HG03196 (cell line): ENCODE measurements at regions not wholly inside any gene's neighbourhood (a gene's known extent, or its start where the extent isn't known, plus 50 kb on each side); places are given as distances from the start of the nearest gene placed in this dataset.

ENCODE experiments used
- ATAC-seq: cut with Tn5 transposase; IDR thresholded peaks from one replicate; pipeline ENCODE4 v1.9.1; 2021; ENCODE audit not compliant: unreplicated experiment

DNA sequence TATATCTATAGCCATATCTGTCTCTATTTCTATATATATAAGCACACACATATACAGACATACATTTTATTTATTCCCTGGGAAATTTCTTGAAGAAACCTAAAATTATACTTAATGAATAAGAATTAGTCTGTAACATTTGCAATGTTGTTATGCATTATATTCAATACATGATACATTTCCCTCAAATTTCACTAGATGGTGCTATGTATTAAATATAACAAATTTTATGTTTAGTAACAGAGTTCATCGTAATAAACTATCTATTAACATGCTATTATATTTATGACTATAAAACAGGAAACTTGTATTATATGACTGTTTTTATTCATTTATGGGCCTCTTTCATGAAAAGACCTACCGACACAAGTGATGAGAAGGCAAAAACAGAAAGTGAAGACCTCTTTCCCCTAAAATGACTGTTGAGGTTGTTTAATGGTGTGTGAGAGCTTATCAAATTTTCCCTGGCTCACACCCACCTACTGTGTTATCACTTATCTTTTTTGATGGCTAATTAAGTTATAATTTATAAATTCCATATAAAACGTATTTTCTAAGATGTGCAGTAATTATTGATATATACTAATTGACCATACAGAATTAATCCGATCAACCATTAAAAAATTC, 881.9 kb downstream of the SLITRK6 start:
- ATAC-seq = no peak

DNA sequence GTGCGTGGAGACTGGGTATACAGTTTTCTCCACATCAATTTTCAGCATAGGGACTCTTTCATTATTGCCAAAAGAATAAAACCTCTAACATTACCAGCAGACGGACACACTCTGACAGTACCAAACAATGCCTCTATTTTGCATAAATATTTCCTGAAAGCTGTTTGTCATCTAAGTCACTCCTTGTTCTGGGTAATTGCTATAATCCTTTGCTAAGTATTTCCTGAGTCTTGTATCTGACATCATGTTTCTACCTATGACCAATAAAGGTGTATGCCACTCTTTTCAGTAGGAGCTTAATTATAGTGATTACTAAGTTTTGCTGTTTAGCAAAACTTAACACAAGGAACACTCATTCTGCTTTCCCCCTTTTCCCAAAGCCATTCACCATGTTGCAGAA, 886.5 kb downstream of the SLITRK6 start:
- ATAC-seq = no peak

- ATAC-seq = no peak
These were observed 888.8 kb downstream of the SLITRK6 start for GRCh38 chr13:84910423-84910822.

DNA sequence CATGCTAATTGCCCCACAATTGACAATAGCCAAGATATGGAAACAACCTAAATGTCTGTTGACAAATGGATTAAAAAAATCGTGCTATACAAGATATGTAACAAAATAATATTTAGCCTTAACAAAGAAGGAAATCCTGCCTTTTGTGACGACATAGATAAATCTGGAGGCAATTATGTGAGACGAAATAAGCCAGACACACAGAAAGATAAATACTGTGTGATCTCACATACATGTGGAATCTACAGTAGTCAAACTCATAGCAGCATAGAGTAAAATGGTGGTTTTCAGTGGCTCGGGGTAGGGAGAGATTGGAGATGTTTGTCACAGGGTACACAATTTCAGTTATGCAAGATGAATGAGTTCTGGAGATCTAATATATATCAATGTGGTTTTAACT, 895.8 kb downstream of the SLITRK6 start:
- no peak for ATAC-seq

GRCh38 chr13:84902243-84902642, 897.0 kb downstream of the SLITRK6 start:
- no peak for ATAC-seq

- no peak for ATAC-seq
These were observed 903.1 kb downstream of the SLITRK6 start for GRCh38 chr13:84896128-84896527.

DNA sequence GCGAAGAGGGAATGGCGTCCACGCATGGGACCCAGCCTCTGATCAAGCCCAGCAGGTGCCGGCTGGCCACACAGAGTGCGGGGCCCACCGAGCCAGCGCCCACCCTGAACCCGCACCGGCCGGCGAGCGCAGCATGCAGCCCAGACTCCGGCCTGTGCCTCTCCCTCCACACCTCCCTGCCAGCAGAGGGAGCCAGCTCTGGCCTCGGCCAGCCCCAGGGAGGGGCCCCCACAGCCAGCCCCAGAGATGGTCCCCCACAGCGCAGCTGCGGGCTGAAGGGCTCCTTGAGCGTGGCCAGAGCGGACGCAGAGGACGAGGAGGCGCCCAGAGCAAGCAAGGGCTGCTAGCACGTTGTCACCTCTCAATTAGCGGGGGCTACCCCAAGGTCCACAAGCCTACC, 904.5 kb downstream of the SLITRK6 start:
- ATAC-seq = no peak

- ATAC-seq = no peak
These were observed 913.4 kb downstream of the SLITRK6 start for GRCh38 chr13:84885868-84886267.

GRCh38 chr13:84873951-84874350, 925.3 kb downstream of the SLITRK6 start:
- ATAC-seq = no peak

- ATAC-seq = no peak
These were observed 929.0 kb downstream of the SLITRK6 start for GRCh38 chr13:84870190-84870589.

- no peak for ATAC-seq
These were observed 932.0 kb downstream of the SLITRK6 start for GRCh38 chr13:84867246-84867645.

DNA sequence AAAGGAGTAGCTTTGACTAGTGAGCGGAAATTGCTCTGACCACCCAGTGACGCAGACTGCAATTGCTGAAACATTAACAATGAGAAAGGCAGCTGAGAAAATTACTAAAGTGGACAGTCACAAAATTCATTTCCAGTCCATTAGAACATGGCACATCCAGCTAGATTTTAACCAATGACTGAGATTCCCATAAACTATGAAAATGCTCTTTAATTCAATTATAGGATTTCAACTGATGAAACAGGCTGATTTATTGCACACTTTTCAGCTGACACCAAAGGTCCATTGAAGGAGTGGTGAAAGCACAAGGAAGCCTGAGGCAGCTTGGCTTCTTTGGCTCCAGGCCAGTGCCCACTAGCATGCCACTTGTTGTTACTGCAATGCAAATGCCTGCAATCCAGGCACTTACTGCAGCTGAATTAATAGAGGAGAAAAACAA, 933.4 kb downstream of the SLITRK6 start:
- no peak for ATAC-seq

- no peak for ATAC-seq
These were observed 934.9 kb downstream of the SLITRK6 start for GRCh38 chr13:84864341-84864740.

- ATAC-seq = no peak
These were observed 952.1 kb downstream of the SLITRK6 start for GRCh38 chr13:84847107-84847506.

GRCh38 chr13:84845907-84846619, 953.2 kb downstream of the SLITRK6 start:
- no peak for ATAC-seq

GRCh38 chr13:84844473-84844872, 954.7 kb downstream of the SLITRK6 start:
- ATAC-seq = no peak

DNA sequence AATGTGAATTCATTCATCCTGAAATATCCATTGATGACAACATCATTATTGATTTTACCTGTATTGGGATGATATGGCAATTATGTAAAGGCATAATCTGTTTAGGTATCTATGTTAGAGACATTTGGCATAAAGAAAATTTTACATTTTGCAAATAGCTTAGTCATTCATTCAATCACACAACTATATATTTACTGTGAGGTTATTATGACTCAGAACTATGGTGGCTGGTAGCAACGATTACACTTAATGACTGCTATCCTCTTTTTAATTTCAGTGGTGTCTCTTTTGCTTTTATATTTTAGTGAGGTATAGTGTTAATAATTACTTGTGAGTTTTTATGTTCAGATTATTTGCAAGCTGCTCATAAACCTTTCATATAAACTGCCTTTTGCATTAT, 955.9 kb downstream of the SLITRK6 start:
- no peak for ATAC-seq

DNA sequence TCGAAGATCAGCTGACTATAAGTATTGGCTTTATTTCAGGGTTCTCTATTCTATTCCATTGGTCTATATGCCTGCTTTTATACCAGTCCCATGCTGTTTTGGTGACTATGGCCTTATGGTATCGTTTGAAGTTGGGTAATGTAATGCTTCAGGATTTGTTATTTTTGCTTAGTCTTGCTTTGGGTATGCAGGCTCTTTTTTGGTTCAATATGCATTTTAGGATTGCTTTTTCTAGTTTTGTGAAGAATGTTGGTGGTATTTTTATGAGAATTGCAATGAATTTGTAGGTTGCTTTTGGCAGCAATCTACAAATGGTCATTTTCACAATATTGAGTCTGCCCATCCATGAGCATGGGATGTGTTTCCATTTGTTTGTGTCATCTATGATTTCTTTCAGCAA, 951.9 kb upstream of the SLITRK1 start:
- no peak for ATAC-seq

DNA sequence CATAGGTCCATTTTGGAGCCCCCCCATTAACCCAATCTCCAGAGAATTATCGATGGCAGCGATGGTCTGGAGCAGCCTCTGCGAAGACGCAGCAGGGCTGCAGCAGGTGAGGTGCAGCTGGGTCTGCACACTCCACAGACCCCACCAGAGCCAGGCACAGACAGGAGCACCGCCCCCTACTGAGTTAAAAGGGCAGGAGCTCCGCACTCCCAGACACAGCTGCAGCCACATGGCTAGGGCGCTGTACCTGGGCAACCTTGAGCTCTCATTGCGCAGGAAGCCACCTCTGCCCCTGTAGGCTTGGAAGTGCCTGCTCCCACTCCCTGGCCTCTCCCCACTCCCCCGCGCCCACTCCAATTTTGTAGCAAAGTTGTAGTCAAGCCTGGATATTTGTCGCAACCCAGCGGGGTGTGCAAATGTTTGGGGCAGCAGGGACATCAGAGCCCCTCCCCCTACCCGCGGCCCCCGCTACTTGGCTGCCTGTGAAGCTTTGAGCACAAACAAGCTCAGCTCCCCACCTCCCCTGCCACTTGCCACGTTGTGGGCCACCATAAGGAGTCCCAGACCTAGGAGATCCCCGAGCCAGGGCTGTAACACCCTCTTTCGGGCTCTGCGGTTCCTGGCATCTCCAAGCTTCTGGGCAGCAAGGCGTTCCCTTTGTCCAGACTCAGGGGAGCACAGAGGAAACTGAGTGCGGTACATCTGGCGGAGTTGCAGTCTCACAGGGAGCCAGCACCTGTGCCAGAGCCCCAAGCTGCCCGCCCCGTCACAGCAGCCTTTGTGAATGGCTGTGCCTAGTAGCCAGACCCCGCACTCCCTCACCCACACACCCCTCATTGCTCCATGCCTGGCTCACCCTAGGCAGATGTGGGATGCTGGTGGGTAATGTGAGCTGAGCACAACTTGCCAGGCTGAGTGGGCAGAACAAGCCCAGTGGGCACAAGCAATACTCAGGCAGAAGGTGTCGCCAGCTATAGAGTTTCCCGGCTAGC, 949.7 kb upstream of the SLITRK1 start:
- ATAC-seq = no peak

GRCh38 chr13:84823528-84823927, 941.3 kb upstream of the SLITRK1 start:
- ATAC-seq = no peak

DNA sequence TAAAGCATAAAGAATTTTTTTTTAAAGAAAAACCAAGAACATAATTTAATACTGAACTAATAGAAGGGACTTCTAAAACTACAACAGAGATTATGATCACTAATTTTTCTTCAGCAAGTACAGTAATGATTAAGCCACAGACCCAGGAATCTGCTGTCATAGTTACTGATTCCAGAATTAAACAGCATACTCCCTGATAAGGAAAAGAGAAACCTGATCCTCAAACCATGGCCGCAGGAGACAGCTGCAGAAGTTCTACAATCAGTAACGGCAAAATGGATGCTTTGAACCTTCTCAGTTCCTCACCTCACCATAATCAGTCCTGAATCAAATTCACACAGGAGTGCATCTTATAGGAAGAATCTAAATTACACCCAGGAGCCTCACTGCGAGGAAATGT, 939.0 kb upstream of the SLITRK1 start:
- ATAC-seq = no peak
